Endothelial cell of hepatic sinusoid (primary cell): ENCODE measurements at regions not wholly inside any gene's neighbourhood (a gene's known extent, or its start where the extent isn't known, plus 50 kb on each side); places are given as distances from the start of the nearest gene placed in this dataset.

Source experiments
- in situ Hi-C: cut with HindIII; loops from 2 replicates; pipeline ENCODE4 v1.10.0; 2017; ENCODE audit warnings: low sequenced_read_pairs

DNA sequence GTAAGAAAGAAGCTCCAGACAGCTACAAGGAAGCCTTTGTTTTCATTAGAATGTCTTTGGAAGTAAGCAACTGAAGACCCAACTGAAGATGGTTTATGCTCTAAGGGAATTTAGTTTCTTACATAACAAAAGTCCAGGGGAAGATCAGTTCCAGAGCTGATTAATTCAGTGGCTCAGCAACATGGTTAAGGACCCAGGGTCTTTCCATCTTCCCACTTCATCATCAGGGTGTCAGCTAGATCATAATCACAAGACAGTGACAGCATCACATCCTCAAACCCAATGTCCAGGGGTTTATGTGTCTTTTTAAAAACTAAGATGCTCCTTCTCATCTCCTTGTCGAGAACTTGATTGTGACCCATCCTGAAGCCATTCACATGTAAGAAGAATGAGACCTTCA lies 119.7 kb upstream of the PRDM1 start:
- in situ Hi-C loops, result no loop called here

DNA sequence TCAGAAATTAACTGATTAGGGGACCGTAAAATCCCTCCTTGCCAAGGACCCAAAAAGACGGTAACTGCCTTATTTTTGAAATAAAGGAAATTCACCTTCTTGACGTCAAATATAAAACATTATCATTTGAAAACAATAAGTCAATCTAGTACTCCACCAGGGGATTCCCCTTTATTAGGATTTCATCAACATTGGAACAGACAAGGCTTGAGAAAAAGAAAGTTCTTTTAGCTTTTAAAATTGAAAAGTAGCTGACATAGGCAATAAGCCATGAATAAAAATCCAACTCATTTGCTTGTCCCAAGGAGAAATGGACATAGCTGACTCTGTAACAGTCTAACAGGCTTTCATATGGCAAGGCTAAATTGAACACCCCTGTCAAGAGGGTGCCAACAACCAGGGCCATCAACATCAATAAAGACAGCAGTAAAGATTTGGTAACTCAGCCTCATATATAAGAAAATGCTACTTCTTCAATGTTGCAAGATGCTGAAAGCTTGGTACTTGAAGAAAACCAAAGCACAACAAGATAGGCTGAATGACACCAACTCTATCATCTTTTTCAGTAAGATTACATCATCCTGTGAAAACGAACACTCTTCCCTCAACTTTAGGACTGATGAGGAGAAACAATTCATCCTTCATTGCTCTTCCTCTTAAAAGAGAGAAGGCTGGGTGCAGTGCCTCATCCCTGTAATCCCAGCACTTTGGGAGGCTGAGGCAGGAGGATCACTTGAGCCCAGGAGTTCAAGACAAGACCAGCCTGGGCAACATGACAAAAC lies 121.0 kb upstream of the PRDM1 start:
- in situ Hi-C loops, result no loop called here

DNA sequence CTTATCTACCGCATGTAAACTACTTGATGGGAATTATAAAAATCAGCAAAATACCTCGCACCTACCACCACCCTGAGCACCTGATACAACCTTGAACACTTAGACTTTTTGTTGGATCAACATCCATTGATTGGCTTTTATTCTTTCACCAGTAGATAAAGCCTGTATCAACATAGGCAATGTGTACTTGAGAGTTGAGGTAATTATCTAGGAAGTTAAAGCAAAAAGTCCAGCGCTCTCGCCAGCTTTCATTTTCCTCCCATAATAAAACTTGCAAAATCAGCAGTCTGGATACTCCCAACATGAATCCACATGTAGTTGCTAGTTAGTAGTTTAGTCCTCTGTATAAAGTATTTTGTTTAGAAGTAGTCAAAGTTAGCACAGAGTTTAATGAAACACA lies 132.0 kb upstream of the PRDM1 start:
- in situ Hi-C loops, result no loop called here

GRCh38 chr6:105952772-105953690 lies 133.1 kb upstream of the PRDM1 start:
- in situ Hi-C loops, result no loop called here

DNA sequence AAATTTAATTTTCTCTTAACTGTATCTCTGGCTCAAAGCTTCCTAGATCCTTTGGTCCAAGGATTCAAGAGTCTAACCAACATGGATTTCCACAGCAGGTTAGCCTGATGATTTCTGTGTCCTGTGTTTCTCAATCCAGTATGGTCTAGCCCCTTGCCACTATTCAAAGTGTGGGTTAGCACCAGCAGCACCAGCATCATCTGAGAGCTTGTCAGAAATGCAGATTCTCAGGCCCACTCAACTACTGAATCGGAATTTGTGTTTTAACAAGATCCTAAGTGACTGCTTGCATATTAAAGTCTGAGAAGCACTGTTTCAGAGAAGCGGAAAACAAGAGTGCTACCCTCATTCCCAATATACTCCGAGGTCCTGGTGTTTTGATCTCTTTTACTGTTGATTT lies 133.8 kb upstream of the PRDM1 start:
- in situ Hi-C loops, result no loop called here

GRCh38 chr6:105951322-105951721 lies 134.8 kb upstream of the PRDM1 start:
- in situ Hi-C loops, result no loop called here

DNA sequence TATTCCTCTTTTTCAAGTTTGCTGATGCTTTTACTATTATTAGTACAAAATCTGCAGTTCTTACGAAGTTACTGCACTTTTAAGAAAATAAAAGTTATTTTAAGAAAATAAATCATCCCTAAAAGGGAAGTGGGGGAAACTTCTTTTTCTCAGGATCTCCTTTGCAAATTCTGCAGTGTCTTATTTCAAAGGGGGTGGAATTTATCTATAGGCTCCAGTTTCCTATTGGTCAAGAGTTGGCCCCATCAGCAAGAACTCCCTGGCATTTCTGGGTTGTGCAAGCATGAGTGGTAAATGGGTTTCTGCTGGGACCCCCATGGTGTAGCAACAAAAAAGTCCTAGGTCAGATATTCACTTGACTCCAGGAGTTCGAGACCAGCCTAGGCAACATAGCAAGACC lies 136.3 kb upstream of the PRDM1 start:
- in situ Hi-C loops, result no loop called here

GRCh38 chr6:105943514-105943913 lies 142.6 kb upstream of the PRDM1 start:
- in situ Hi-C loops, result no loop called here

GRCh38 chr6:105941621-105942412 lies 144.3 kb upstream of the PRDM1 start:
- in situ Hi-C loops, result no loop called here

DNA sequence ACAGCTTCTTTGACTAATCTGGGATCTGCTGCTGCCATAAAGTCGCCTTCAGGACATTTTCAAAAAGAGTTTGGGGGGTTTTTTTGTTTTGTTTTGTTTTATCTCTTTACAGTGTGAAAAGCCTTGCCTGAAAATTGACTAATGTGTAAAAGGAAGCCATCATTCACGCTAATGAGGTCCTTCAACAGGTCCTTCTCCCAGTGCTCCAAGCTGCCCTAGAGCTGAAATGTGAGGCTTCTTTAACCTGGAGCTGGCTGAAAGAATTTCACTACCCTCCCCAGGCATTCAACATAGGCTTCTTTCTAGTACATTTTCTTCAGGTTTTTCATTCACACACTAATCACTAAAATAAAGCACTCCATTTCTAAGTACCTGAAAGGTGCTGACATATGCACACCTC lies 145.1 kb upstream of the PRDM1 start:
- in situ Hi-C loops, result no loop called here

DNA sequence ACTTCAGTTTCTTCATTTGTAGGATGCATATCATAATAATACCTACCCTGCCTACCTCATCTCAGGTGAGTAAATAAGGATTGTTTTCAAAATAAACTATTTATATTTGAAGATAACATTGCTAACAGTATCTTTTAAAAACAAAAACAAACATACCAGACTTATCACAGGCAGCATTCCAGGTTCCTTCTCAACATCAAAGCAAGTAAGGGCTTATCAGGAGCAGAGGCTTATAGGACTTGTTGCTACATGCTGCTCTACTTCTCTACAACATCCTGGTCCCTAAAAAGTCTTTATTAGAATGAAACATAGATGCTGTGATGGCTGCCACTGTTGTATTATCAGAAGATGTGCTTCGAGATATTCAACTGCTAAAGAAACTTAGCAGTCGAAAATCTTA lies 149.2 kb upstream of the PRDM1 start:
- in situ Hi-C loops, result no loop called here

- in situ Hi-C loops, result no loop called here
These were observed 150.7 kb upstream of the PRDM1 start for GRCh38 chr6:105935416-105935815.

GRCh38 chr6:105934708-105935107 lies 151.4 kb upstream of the PRDM1 start:
- in situ Hi-C loops, result no loop called here

DNA sequence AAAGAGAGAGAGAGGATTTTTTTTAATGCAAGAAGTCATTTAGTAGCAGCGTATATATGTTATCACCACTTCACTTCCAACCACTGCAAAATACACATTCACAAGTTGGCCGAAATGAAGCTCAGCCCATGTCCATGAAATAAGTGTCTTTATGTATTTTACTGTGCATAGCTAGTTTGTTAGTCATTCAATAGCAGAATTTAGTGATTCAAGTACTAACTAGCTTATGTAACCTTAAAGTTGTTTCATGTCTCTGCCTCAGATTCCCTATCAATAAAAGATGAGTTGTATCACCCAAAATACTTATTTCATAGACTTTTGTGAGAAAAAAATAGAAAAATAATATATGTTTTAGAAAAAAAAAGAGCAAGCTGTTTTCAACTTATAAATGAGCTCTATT lies 153.7 kb upstream of the PRDM1 start:
- in situ Hi-C loops, result no loop called here

DNA sequence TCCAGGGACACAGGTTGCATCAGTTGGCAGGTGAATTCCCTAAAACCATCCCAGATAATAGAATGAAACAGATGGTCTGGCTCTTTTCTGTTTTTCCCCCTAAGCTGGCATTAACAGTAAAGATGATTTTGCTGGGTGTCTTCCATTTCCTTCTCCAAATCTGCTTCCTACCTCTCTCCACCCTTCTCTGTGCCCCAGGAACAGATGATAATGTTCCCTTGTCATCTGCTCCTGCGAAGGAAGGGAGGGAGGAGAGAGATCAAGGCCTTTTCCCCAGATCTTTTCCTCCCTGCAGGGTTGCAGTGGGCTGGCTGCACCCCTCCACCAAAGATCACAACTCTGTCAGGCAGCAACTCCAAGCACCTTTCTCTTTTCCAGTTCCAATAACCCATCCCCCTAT lies 156.5 kb upstream of the PRDM1 start:
- in situ Hi-C loops, result no loop called here

GRCh38 chr6:105926318-105926717 lies 159.8 kb upstream of the PRDM1 start:
- in situ Hi-C loops, result no loop called here

GRCh38 chr6:105925706-105926105 lies 160.4 kb upstream of the PRDM1 start:
- in situ Hi-C loops, result no loop called here

DNA sequence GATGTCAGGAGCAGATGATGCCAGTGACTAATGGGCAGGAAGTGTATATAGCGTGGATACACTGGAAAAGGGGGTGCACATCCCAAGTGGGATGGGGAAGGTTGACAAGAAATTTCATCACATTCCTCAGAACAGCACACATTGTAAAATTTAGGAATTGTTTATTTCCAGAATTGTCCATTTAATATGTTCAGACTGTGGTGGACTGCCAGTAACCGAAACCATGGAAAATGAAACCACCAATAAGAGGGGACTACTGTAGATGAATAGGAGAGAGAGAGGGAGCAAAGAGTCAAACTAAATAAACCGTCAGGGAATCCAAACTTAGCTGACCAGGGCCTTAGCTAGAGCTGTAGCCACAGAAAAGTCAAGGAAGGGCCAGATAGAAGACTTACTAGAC lies 164.4 kb upstream of the PRDM1 start:
- in situ Hi-C loops, result no loop called here

DNA sequence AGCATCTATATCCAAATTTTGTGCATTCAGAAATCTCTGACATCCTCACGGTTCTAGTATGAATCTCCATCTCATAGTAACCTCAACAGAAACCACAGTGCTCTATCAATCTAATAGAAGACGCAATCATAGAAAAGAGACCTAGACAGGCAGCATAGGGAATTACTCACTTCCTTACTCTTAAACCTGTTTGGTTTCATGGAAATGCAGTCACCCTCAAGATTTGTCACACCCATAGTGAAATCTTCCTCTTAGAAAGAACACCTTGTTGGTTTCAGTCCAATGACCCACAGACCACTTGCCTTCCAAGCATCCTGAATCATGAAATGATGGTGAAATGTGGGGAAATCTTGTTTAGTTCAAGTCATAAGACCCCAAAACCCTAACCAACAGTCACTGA lies 166.1 kb upstream of the PRDM1 start:
- in situ Hi-C loops, result no loop called here

- in situ Hi-C loops, result no loop called here
These were observed 169.0 kb upstream of the PRDM1 start for GRCh38 chr6:105917038-105917695.

- in situ Hi-C loops, result no loop called here
These were observed 175.0 kb upstream of the PRDM1 start for GRCh38 chr6:105911106-105911629.
